ENCODE measurements at regions not wholly inside any gene's neighbourhood (a gene's known extent, or its start where the extent isn't known, plus 50 kb on each side); places are given as distances from the start of the nearest gene placed in this dataset.

GRCh38 chr6:6918216-6918983 lies 189.4 kb upstream of the RREB1 start:
- peak; percentile 79 to 82 for DNase-seq (ENCODE audit: low read depth in 2 of 2)

GRCh38 chr6:6919173-6919572 lies 188.6 kb upstream of the RREB1 start:
- DNase-seq (ENCODE audit: low read depth in 2 of 2): no peak

- no peak for DNase-seq (ENCODE audit: low read depth in 2 of 2)
Measured at GRCh38 chr6:6920114-6920986, 187.4 kb upstream of the RREB1 start.

- no peak for DNase-seq (ENCODE audit: low read depth in 2 of 2)
Measured at GRCh38 chr6:6920987-6921313, 186.8 kb upstream of the RREB1 start.

- no peak for DNase-seq (ENCODE audit: low read depth in 2 of 2)
Measured at GRCh38 chr6:6922166-6922565, 185.6 kb upstream of the RREB1 start.

GRCh38 chr6:6923605-6924004 lies 184.2 kb upstream of the RREB1 start:
- DNase-seq (ENCODE audit: low read depth in 2 of 2): no peak

GRCh38 chr6:6924708-6925107 lies 183.1 kb upstream of the RREB1 start:
- DNase-seq (ENCODE audit: low read depth in 2 of 2): no peak

- DNase-seq (ENCODE audit: low read depth in 2 of 2): no peak
Measured at GRCh38 chr6:6925391-6926164, 182.2 kb upstream of the RREB1 start.

GRCh38 chr6:6926856-6927255 lies 180.9 kb upstream of the RREB1 start:
- DNase-seq (ENCODE audit: low read depth in 2 of 2): no peak

GRCh38 chr6:6927521-6928361 lies 180.0 kb upstream of the RREB1 start:
- DNase-seq (ENCODE audit: low read depth in 2 of 2): no peak

- no peak for DNase-seq (ENCODE audit: low read depth in 2 of 2)
Measured at GRCh38 chr6:6930223-6930880, 177.4 kb upstream of the RREB1 start.

GRCh38 chr6:6931071-6932025 lies 176.4 kb upstream of the RREB1 start:
- no peak for DNase-seq (ENCODE audit: low read depth in 2 of 2)

GRCh38 chr6:6932341-6932740 lies 175.4 kb upstream of the RREB1 start:
- DNase-seq (ENCODE audit: low read depth in 2 of 2): no peak

GRCh38 chr6:6932968-6933367 lies 174.8 kb upstream of the RREB1 start:
- DNase-seq (ENCODE audit: low read depth in 2 of 2): no peak

- no peak for DNase-seq (ENCODE audit: low read depth in 2 of 2)
Measured at GRCh38 chr6:6940031-6941025, 167.4 kb upstream of the RREB1 start.

GRCh38 chr6:6941201-6941600 lies 166.6 kb upstream of the RREB1 start:
- DNase-seq (ENCODE audit: low read depth in 2 of 2): no peak

- no peak for DNase-seq (ENCODE audit: low read depth in 2 of 2)
Measured at GRCh38 chr6:6942091-6942490, 165.7 kb upstream of the RREB1 start.

- DNase-seq (ENCODE audit: low read depth in 2 of 2): no peak
Measured at GRCh38 chr6:6942831-6943230, 164.9 kb upstream of the RREB1 start.

- no peak for DNase-seq (ENCODE audit: low read depth in 2 of 2)
Measured at GRCh38 chr6:6943421-6943820, 164.3 kb upstream of the RREB1 start.

Measured in stimulated activated CD4-positive, alpha-beta T cell treated with anti-CD3 and anti-CD28 coated beads, Interleukin-15, amount 100 ng/mL, for 48 hours (primary cell).